ENCODE measurements at regions not wholly inside any gene's neighbourhood (a gene's known extent, or its start where the extent isn't known, plus 50 kb on each side); places are given as distances from the start of the nearest gene placed in this dataset.

DNA sequence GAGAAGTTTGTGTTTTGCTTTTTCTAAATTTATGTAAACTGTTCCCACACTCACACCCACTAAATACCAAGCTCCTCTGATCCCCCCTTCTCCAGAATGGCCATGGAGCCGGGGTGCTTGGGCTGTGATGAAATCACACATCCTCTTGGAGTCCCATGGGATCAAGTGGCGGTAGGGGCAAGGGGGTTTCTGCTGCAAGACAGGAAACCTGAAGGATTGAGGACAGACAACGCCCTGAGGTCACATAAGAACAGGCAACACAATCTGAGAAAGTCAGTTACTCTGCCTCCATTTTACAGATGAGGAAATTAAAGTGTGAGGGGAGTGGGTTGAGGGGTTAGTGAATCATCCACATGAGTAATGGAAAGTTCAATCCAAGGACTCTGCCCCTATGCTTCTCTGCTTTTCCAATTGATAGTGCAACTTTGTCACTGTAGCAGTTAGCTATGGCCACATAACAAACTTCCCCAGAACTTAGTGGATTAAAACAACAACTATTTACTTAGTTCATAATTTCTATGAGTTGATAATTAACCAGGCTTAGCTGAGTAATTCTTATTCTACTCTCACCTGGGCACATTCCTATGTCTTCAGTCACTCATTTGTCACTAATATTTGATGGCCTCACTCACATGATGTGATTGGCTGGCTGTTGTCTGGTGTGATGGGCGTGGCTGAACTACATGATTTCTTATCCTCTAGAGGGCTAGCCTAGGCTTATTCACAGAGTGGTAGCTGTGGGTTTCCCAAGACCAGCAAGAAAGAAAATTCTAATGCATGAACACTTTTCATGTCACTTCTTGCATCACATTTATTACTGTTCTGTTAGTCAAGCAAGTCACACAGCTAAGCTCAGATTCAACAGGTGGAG is 77.3 kb upstream of the ADRA1D start:
- Histone ChIP-seq H3K79me2 (ENCODE audit: control insufficient read depth, insufficient read depth, low read length) (no peaks in the 10 kb centered on the region), H3K27me3 (replicated peaks in 1 of 2; ENCODE audit: control insufficient read depth in 2 of 2, insufficient read depth in 2 of 2, low read length in 1 of 2) (no peaks in the 10 kb centered on the region; a peak in 1 of 4 replicates), H4K20me1 (ENCODE audit: control insufficient read depth, insufficient read depth) (no peaks in the 10 kb centered on the region), H3K9me3 (replicated peaks; ENCODE audit: control insufficient read depth, insufficient read depth, low read length) (no peaks in the 10 kb centered on the region; the same call in 2 of the 3 replicates), H3K36me3 (ENCODE audit: control insufficient read depth in 2 of 2, insufficient read depth in 2 of 2, low read length in 1 of 2) (no peaks in the 10 kb centered on the region), H3K4me1 (ENCODE audit: control insufficient read depth, insufficient read depth, low read length) (no peaks in the 10 kb centered on the region), H3K27ac (ENCODE audit: control insufficient read depth, insufficient read depth) (no peak overlapping the region), H3K4me2 (ENCODE audit: control insufficient read depth, insufficient read depth) (no peak overlapping the region), H3K4me3 (no peak overlapping the region), H3K9ac (ENCODE audit: control insufficient read depth, insufficient read depth, low read length) (no peak overlapping the region), H2AFZ (ENCODE audit: control insufficient read depth, low read depth, low read length) (no peak overlapping the region)
- in situ Hi-C loops (cut with MboI) (no loop called here), intact Hi-C loops (cut with micrococcal nuclease; ENCODE audit: unreplicated experiment) (no loop called here)
- FAIRE-seq (no peak), ATAC-seq (no peak), DNase-seq (ENCODE audit: low read depth, low spot score) (no peak)
- WGBS (ENCODE audit: insufficient coverage, insufficient replicate concordance, low lambda C conversion rate, missing lambda C conversion rate), result 0% methylated on average over 4 of the region's 4 CpGs
- BruUV-seq (replicated peaks), result no TSS peak
- ChIA-PET RAD21 (ENCODE audit: unreplicated experiment) (no interaction called here), CTCF (no interaction called here), SMC1A (ENCODE audit: uncharacterized antibody, unreplicated experiment) (no interaction called here), POLR2A (interaction anchor here (0.6 kb wide), 1 partner anchor 154 kb away, joined by 3 read pairs; no protein-coding TSS in a partner anchor)
- TF ChIP-seq, protein P1, sequence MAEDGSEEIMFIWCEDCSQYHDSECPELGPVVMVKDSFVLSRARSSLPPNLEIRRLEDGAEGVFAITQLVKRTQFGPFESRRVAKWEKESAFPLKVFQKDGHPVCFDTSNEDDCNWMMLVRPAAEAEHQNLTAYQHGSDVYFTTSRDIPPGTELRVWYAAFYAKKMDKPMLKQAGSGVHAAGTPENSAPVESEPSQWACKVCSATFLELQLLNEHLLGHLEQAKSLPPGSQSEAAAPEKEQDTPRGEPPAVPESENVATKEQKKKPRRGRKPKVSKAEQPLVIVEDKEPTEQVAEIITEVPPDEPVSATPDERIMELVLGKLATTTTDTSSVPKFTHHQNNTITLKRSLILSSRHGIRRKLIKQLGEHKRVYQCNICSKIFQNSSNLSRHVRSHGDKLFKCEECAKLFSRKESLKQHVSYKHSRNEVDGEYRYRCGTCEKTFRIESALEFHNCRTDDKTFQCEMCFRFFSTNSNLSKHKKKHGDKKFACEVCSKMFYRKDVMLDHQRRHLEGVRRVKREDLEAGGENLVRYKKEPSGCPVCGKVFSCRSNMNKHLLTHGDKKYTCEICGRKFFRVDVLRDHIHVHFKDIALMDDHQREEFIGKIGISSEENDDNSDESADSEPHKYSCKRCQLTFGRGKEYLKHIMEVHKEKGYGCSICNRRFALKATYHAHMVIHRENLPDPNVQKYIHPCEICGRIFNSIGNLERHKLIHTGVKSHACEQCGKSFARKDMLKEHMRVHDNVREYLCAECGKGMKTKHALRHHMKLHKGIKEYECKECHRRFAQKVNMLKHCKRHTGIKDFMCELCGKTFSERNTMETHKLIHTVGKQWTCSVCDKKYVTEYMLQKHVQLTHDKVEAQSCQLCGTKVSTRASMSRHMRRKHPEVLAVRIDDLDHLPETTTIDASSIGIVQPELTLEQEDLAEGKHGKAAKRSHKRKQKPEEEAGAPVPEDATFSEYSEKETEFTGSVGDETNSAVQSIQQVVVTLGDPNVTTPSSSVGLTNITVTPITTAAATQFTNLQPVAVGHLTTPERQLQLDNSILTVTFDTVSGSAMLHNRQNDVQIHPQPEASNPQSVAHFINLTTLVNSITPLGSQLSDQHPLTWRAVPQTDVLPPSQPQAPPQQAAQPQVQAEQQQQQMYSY (CRISPR knock-in tag; IDR thresholded peaks at IDR 0.05), result no peak
- TF ChIP-seq SP1 (IDR thresholded peaks at IDR 0.05; ENCODE audit: low read depth, low read length) (no peak), RAD21 (IDR thresholded peaks at IDR 0.05; ENCODE audit: insufficient read depth, low read depth, low read length) (no peak), TAF1 (IDR thresholded peaks at IDR 0.05; ENCODE audit: borderline replicate concordance, low read depth, low read length) (no peak), TBL1XR1 (IDR thresholded peaks at IDR 0.05; ENCODE audit: low read depth, low read length) (no peak), TCF12 (IDR thresholded peaks at IDR 0.05; ENCODE audit: low read depth, low read length) (no peak), MEF2B (IDR thresholded peaks at IDR 0.05; ENCODE audit: partially characterized antibody, poor library complexity, severe bottlenecking) (no peak), JUNB (IDR thresholded peaks at IDR 0.05) (no peak), SREBF2 (IDR thresholded peaks at IDR 0.05; ENCODE audit: low read length) (no peak), CEBPB (IDR thresholded peaks at IDR 0.05; ENCODE audit: borderline replicate concordance in 1 of 2, low read depth in 2 of 2, low read length in 2 of 2) (no peak)
- TF ChIP-seq, protein P2, sequence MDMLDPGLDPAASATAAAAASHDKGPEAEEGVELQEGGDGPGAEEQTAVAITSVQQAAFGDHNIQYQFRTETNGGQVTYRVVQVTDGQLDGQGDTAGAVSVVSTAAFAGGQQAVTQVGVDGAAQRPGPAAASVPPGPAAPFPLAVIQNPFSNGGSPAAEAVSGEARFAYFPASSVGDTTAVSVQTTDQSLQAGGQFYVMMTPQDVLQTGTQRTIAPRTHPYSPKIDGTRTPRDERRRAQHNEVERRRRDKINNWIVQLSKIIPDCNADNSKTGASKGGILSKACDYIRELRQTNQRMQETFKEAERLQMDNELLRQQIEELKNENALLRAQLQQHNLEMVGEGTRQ (IDR thresholded peaks at IDR 0.05; ENCODE audit: borderline replicate concordance, low read depth, low read length), result no peak
- TF ChIP-seq, protein P3, sequence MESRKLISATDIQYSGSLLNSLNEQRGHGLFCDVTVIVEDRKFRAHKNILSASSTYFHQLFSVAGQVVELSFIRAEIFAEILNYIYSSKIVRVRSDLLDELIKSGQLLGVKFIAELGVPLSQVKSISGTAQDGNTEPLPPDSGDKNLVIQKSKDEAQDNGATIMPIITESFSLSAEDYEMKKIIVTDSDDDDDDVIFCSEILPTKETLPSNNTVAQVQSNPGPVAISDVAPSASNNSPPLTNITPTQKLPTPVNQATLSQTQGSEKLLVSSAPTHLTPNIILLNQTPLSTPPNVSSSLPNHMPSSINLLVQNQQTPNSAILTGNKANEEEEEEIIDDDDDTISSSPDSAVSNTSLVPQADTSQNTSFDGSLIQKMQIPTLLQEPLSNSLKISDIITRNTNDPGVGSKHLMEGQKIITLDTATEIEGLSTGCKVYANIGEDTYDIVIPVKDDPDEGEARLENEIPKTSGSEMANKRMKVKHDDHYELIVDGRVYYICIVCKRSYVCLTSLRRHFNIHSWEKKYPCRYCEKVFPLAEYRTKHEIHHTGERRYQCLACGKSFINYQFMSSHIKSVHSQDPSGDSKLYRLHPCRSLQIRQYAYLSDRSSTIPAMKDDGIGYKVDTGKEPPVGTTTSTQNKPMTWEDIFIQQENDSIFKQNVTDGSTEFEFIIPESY (IDR thresholded peaks at IDR 0.05), result no peak

Measured in GM12878 (cell line).